ENCODE measurements at regions not wholly inside any gene's neighbourhood (a gene's known extent, or its start where the extent isn't known, plus 50 kb on each side); places are given as distances from the start of the nearest gene placed in this dataset.

- TF ChIP-seq RCOR1 (IDR thresholded peaks at IDR 0.05; ENCODE audit: low read length) (no peak), CHD2 (IDR thresholded peaks at IDR 0.05; ENCODE audit: low read length, partially characterized antibody) (no peak), SIN3A (IDR thresholded peaks at IDR 0.05; ENCODE audit: borderline replicate concordance, low read depth, low read length) (no peak), NFIC (IDR thresholded peaks at IDR 0.05; ENCODE audit: borderline replicate concordance) (no peak)
Measured at GRCh38 chr10:62726638-62727037, 77.9 kb upstream of the ADO start (continued).

DNA sequence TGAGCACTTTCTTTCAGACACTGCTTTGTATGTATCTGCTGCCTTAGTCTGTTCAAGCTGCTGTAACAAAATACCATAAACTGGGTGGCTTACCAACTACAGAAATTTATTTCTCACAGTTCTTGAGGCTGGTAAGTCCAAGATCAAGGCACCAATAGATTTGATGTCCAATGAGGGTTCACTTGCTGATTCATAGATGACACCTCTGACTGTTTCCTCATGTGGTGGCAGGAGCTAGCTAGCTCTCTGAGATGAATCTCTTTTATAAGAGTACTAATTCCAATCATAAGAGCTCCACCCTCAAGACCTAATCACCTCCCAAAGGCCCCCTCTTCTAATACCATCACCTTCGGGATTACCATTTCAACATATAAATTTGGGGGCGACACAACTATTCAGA lies 76.6 kb upstream of the ADO start:
- WGBS (ENCODE audit: low lambda C conversion rate) = 53% methylated on average over 2 of the region's 2 CpGs
- TF ChIP-seq FOSL2 (IDR thresholded peaks at IDR 0.05; ENCODE audit: borderline replicate concordance, low read depth) (no peak), IRF3 (IDR thresholded peaks at IDR 0.05; ENCODE audit: low read depth, low read length) (no peak), MXI1 (IDR thresholded peaks at IDR 0.05; ENCODE audit: low read depth, low read length) (no peak), RXRA (IDR thresholded peaks at IDR 0.05; ENCODE audit: borderline replicate concordance, low read depth) (no peak), POLR2AphosphoS5 (IDR thresholded peaks at IDR 0.05; ENCODE audit: low read depth, low read length) (no peak), REST (IDR thresholded peaks at IDR 0.05; ENCODE audit: low read depth, low read length) (no peak), TAF1 (IDR thresholded peaks at IDR 0.05; ENCODE audit: borderline replicate concordance, low read depth, low read length) (no peak)
- TF ChIP-seq, protein P1, sequence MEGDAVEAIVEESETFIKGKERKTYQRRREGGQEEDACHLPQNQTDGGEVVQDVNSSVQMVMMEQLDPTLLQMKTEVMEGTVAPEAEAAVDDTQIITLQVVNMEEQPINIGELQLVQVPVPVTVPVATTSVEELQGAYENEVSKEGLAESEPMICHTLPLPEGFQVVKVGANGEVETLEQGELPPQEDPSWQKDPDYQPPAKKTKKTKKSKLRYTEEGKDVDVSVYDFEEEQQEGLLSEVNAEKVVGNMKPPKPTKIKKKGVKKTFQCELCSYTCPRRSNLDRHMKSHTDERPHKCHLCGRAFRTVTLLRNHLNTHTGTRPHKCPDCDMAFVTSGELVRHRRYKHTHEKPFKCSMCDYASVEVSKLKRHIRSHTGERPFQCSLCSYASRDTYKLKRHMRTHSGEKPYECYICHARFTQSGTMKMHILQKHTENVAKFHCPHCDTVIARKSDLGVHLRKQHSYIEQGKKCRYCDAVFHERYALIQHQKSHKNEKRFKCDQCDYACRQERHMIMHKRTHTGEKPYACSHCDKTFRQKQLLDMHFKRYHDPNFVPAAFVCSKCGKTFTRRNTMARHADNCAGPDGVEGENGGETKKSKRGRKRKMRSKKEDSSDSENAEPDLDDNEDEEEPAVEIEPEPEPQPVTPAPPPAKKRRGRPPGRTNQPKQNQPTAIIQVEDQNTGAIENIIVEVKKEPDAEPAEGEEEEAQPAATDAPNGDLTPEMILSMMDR (IDR thresholded peaks at IDR 0.05) = no peak
- TF ChIP-seq, protein P2, sequence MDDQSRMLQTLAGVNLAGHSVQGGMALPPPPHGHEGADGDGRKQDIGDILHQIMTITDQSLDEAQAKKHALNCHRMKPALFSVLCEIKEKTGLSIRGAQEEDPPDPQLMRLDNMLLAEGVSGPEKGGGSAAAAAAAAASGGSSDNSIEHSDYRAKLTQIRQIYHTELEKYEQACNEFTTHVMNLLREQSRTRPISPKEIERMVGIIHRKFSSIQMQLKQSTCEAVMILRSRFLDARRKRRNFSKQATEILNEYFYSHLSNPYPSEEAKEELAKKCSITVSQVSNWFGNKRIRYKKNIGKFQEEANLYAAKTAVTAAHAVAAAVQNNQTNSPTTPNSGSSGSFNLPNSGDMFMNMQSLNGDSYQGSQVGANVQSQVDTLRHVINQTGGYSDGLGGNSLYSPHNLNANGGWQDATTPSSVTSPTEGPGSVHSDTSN (IDR thresholded peaks at IDR 0.05) = no peak
- Histone ChIP-seq H3K4me3 (ENCODE audit: low read depth in 2 of 2, low read length in 1 of 2) (no peak overlapping the region), H3K4me2 (no peak overlapping the region), H2AFZ (ENCODE audit: low read depth) (no peak overlapping the region), H3K27me3 (ENCODE audit: insufficient read depth) (peaks cover 27% of the 10 kb centered on the region; the same call in 1 of the 2 replicates), H3K9ac (no peak overlapping the region), H3K9me3 (no peaks in the 10 kb centered on the region), H3K36me3 (replicated peaks in 1 of 2; ENCODE audit: control insufficient read depth in 1 of 2, insufficient read depth in 2 of 2, low read length in 1 of 2) (no peaks in the 10 kb centered on the region), H3K4me1 (ENCODE audit: control insufficient read depth in 1 of 2, insufficient read depth in 2 of 2, low read depth in 1 of 2, low read length in 1 of 2) (no peaks in the 10 kb centered on the region), H3K9me2 (no peaks in the 10 kb centered on the region), H3K79me2 (ENCODE audit: insufficient read depth) (no peaks in the 10 kb centered on the region), H3K27ac (ENCODE audit: low read depth in 2 of 2, low read length in 1 of 2) (no peak overlapping the region), H4K20me1 (ENCODE audit: insufficient read depth) (no peaks in the 10 kb centered on the region), H3F3A (replicated peaks; ENCODE audit: insufficient read depth) (no peaks in the 10 kb centered on the region)
- no peak for DNase-seq
- ChIA-PET CTCF (no interaction called here), POLR2A (no interaction called here)

All from SK-N-SH (cell line).